GM19467 (cell line): ENCODE measurements at regions not wholly inside any gene's neighbourhood (a gene's known extent, or its start where the extent isn't known, plus 50 kb on each side); places are given as distances from the start of the nearest gene placed in this dataset.

Source experiments
- ATAC-seq: cut with Tn5 transposase; IDR thresholded peaks from one replicate; pipeline ENCODE4 v1.9.1; 2021; ENCODE audit warnings: mild to moderate bottlenecking, moderate library complexity; ENCODE audit not compliant: unreplicated experiment

DNA sequence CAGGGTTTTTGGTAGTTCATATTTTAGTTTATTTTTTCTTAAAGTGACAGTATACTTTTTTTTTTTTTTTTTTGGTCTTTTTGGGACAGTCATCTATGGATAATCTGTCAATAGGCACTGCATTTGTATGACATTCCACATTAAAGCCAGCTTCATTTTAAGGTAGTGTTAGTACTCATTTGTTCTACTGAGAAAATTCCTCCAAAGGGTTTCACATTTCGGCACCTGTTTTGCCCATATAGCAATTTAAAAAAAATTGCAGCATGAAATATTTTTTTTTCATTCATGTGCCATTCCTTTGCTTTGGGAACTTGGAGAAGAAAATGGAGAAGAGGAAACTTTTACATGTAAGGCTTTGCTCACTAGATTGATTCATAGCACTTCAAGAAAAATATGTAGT, 276.3 kb upstream of the TCF4 start:
- ATAC-seq: no peak

DNA sequence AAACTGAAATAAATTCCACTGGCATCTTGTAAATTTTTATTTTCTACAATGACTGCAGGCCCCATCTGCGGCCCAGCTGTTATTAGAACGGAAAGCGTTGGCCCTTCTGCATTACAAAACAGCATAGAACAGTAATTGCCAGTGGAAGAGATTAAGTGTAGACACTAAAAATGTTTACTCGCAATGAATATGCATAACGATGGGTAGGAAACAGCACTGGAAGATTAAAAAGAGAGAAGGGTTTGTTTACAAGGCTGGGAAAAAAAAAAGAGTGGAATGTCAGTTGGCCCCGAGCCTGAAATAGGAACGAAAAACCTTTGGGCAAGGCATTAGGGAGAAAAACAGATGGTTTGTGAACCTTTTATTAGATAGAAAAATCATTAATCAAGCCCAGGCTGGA, 275.9 kb upstream of the TCF4 start:
- no peak for ATAC-seq

GRCh38 chr18:55863391-55863706, 275.4 kb upstream of the TCF4 start:
- no peak for ATAC-seq

- ATAC-seq: no peak
Measured at GRCh38 chr18:55862693-55863390, 274.9 kb upstream of the TCF4 start.

DNA sequence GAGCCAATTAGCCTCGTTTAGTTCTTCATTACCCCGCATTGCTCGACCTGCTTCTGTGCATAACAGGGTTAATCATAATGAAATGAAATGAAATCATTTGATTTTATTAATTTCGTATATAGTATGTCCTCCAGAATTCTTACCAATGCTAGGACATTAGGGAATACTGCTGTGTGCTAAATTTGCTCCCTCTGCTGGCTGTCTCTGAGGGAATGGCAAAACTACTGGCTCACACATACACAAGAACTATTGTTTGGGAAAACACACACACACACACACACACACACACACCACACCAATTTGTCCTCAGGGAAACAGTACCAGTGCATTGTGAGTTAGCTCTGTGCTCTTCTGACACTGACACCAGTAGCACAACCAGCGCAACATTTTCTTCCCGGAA, 273.3 kb upstream of the TCF4 start:
- no peak for ATAC-seq

DNA sequence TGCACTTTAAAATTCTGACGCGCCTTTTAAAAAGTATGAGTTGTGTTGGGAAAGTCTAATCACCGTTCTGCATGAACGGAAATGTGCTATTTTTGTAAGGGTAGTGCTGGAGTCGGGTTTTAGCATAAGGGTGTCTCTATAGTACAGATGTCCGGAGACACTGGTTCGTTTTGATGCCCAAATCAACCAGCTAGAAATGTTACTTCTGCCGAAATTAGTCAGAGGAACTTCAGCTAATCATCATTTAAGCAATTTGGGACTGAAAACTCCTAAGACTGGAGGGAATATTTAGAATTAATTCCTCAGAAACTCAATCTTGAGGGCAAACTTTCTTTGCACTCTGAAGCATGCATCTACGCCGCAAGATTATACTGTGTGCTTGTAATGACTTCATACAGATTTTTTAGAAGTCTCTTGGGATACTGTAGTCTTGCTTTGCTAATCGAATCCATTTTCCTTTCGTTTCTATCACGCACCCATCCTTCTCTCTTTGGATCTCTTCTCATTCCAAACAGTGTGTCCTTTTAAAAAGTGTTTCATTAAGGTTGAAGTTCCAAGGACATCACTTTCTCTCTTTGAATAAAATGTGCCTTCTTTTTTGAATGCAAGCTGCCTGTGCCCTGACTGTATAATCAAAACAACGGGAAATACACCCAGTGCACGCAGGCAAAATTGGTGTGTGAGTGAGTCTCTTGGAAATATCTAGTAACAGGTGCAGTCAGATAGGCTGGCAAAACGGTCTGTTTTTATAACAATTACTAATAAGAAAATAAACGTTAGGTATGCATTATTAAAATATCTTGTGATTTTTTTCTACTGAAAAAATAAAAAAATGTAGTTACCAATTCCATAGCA, 270.9 kb upstream of the TCF4 start:
- ATAC-seq: no peak

GRCh38 chr18:55857956-55858355, 270.0 kb upstream of the TCF4 start:
- ATAC-seq: no peak

DNA sequence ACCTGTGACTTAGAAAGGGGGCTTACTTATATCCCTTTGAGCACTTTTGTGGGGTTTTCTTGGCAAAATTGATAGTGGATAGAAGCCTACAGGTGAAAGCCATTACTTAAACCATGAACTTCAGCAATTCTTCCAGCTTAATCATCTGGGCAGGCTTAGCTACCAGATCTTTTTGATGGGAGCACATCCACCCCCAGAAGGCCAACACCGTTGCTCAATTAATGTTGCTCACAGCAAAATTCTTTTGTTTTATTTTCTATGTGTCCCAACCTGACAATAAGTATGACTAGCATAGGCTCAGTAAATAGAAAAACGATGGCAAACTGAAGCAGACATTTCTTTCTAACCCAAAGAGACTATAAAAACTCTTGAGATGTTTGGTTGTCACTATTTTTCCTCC, 269.4 kb upstream of the TCF4 start:
- ATAC-seq: no peak

GRCh38 chr18:55856679-55857078, 268.7 kb upstream of the TCF4 start:
- no peak for ATAC-seq

GRCh38 chr18:55856229-55856628, 268.2 kb upstream of the TCF4 start:
- no peak for ATAC-seq

GRCh38 chr18:55853268-55853667, 265.3 kb upstream of the TCF4 start:
- ATAC-seq: no peak

- ATAC-seq: no peak
Measured at GRCh38 chr18:55850904-55851303, 262.9 kb upstream of the TCF4 start.

- no peak for ATAC-seq
Measured at GRCh38 chr18:55849391-55849790, 261.4 kb upstream of the TCF4 start.

DNA sequence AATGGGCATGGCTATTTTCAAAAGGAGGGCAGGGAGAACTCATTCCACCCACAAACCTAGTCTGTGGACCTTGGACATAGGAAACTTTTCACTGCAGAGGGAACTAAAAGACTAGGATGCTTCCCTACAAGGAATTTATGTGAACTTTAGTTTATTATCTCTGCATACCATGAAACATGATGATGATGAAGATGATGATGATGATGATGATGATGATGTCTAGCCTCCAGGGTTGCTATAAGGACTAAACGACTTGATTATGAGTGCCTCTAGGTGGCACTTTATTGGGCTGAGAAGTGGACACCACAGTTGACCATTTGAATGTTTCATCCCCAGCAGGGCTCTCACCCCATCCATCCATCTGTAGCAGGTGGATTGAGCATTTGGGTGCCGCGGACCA, 260.0 kb upstream of the TCF4 start:
- ATAC-seq: no peak

DNA sequence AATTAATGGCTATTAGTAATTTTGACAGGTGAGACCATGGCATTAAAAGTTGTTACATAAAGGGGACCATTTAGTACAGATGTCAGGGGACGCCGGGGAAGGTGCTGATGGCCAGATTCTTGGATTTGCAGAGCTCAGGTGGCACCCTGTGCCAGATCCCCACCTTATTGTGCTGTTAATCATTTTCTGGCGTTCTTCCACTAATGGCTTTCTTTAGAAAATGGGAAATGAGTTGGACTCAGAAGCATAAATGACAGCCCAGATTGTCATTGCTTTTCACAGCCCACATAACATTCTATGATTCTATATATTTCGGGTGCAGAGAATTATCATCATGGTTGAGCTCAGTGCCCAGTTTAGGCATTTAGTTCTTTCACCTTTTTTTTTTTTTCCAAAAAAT, 257.2 kb upstream of the TCF4 start:
- ATAC-seq: no peak

GRCh38 chr18:55844382-55844781, 256.4 kb upstream of the TCF4 start:
- no peak for ATAC-seq

DNA sequence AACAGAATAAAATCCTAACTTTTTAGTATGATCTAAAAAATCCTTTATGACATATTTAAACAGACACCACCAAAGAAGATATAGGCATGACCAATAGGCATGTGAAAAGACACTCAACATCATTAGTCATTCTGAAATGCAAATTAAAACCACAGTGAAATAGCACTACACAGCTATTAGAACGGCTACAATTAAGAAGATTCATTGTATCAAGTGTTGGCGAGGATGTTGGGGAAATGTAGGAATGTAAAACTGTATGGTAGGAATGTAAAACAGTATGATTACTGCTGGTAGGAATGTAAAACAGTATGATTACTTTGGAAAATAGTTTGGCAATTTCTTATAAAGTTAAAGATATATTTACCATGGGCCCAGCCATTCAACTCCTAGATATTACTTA, 253.3 kb upstream of the TCF4 start:
- no peak for ATAC-seq

DNA sequence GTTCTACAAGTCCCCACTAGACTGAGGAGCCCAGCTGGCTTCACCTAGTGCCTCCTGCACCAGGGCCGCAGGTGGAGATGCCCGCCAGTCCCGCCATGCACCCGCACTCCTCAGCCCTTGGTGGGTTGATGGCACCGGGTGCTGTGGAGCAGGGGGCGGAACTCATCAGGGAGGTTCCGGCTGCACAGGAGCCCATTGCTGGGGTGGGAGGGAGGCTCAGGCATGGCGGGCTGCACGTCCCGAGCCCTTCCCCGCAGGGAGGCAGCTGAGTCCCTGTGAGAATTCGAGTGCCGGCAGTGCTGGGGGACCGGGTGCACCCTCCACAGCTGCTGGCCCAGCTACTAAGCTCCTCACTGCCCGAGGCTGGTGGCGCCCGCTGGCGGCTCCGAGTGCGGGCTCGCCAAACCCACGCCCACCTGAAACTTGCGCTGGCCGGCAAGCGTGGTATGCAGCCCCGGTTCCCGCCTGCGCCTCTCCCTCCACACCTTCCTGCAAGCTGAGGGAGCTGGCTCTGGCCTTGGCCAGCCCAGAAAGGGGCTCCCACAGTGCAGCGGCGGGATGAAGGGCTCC, 252.7 kb upstream of the TCF4 start:
- ATAC-seq: no peak

DNA sequence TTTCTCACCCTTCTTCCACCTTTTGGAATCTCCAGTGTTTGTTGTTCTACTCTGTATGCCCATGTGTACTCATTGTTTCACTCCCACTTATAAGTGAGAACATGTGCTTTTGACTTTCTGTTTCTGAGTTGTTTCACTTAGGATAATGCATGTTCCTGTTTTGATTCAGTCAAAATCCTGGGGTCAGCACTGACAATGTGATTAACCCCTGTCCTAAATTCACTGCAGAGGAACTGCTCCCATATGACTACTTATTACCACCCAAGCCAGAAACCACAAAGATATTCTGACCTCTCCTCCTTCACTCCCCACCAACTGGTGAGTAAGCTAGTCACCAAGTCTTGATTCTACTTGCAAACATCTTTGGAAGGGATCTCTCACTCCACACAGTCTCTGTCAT, 251.4 kb upstream of the TCF4 start:
- no peak for ATAC-seq

GRCh38 chr18:55838841-55839240, 250.8 kb upstream of the TCF4 start:
- no peak for ATAC-seq

- no peak for ATAC-seq
Measured at GRCh38 chr18:55838319-55838718, 250.3 kb upstream of the TCF4 start.

DNA sequence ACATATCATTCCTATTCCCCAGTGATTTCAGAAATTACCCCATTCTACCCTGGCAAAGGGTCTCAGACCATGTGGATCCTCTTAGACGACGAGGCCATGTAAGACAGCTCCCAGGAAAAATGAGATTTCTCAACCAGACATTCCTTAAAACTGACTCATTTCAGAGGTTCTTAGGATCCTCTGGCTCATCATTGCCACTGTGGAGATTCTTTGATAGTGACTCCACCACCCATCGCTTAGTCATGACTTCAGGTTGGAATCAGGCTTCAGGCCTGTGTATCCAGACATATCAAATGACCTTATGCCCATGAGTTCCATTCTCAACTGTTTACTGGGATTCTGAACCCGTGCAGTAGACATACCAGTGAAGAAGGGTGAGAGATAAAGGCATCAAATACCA, 245.6 kb upstream of the TCF4 start:
- no peak for ATAC-seq
